SK-N-SH treated with all-trans-retinoic acid at 6 μM for 48 hours (cell line): ENCODE measurements at regions not wholly inside any gene's neighbourhood (a gene's known extent, or its start where the extent isn't known, plus 50 kb on each side); places are given as distances from the start of the nearest gene placed in this dataset.

Source experiments
- BACH2 ChIP-seq: fragments of 250-450 bp; sonication (Bioruptor Pico); IDR thresholded peaks from 2 replicates; pipeline ENCODE4 v1.9.0; 2021; ENCODE audit warnings: mild to moderate bottlenecking, borderline replicate concordance
- ESRRG ChIP-seq: fragments of 250-450 bp; sonication (Bioruptor Pico); IDR thresholded peaks from 2 replicates; pipeline ENCODE4 v1.6.1; 2021; ENCODE audit warnings: mild to moderate bottlenecking
- TOX ChIP-seq: fragments of 250-450 bp; sonication (Bioruptor Pico); IDR thresholded peaks from 2 replicates; pipeline ENCODE4 v1.8.0; 2021; ENCODE audit warnings: mild to moderate bottlenecking, moderate library complexity, borderline replicate concordance
- ZFP3 ChIP-seq: fragments of 250-450 bp; sonication (Bioruptor Pico); IDR thresholded peaks from 2 replicates; pipeline ENCODE4 v1.5.0; 2020; ENCODE audit warnings: mild to moderate bottlenecking, moderate library complexity
- ZNF70 ChIP-seq: fragments of 450-650 bp; formaldehyde crosslinking; IDR thresholded peaks from 2 replicates; pipeline ENCODE4 v1.5.0; 2020; ENCODE audit warnings: mild to moderate bottlenecking, moderate library complexity
- ZNF8 ChIP-seq: fragments of 450-650 bp; formaldehyde crosslinking; IDR thresholded peaks from 2 replicates; pipeline ENCODE4 v1.5.0; 2020; ENCODE audit warnings: mild to moderate bottlenecking, moderate library complexity

GRCh38 chr14:73770977-73771847, 57.0 kb upstream of the PNMA1 start:
- TF ChIP-seq TOX (CRISPR knock-in tag) = no peak
- TF ChIP-seq BACH2 (CRISPR knock-in tag) = no peak
- TF ChIP-seq ZNF8 (CRISPR knock-in tag) = no peak
- no peak for TF ChIP-seq ZFP3 (CRISPR knock-in tag)
- TF ChIP-seq ZNF70 (CRISPR knock-in tag) = no peak
- TF ChIP-seq ESRRG (CRISPR knock-in tag) = no peak
